Caco-2 (cell line): ENCODE measurements at regions not wholly inside any gene's neighbourhood (a gene's known extent, or its start where the extent isn't known, plus 50 kb on each side); places are given as distances from the start of the nearest gene placed in this dataset.
A peak's percentile ranks its signal among the peaks of the same experiment; 100 is the strongest.

ENCODE experiments used
- BruUV-seq: library from RNA; stranded (reverse); fragments of 400-500 nt; replicated peaks from 2 replicates; lab custom pipeline; 2021; lab: Mats Ljungman, UMichigan
- CTCF ChIA-PET: fragments of 300-600 bp; sonication (Branson Sonifier 250); formaldehyde crosslinking; loops from one replicate; lab custom pipeline; 2022; ENCODE audit warnings: antibody characterized with exemption; lab: Charles Lee
- POLR2A ChIA-PET: fragments of 300-600 bp; sonication (Branson Sonifier 250); formaldehyde crosslinking; loops from one replicate; lab custom pipeline; 2022; ENCODE audit warnings: antibody characterized with exemption; lab: Charles Lee
- DNase-seq, 2 experiments: peaks; one replicate each; pipeline versions ENCODE4 v3.0.0 to v3.0.0-alpha.2; 2020 to 2022
- H3K27me3 ChIP-seq: replicated peaks from 2 replicates; pipeline ENCODE4 v1.6.0; 2011; ENCODE audit warnings: low read length; ENCODE audit not compliant: control insufficient read depth, insufficient read depth
- H3K36me3 ChIP-seq: 2 replicates; pipeline ENCODE4 v1.5.1; 2011; ENCODE audit warnings: low read length; ENCODE audit not compliant: control insufficient read depth, insufficient read depth
- H3K4me1 ChIP-seq: fragments of 250-450 bp; sonication (Bioruptor Pico); 2 replicates; pipeline ENCODE4 v1.5.1; 2020; ENCODE audit warnings: mild to moderate bottlenecking
- H3K4me3 ChIP-seq: 2 replicates; pipeline ENCODE4 v1.5.1; 2011; ENCODE audit warnings: low read depth, mild to moderate bottlenecking, control low read depth, low read length
- H3K9me3 ChIP-seq: fragments of 250-450 bp; sonication (Bioruptor Pico); 2 replicates; pipeline ENCODE4 v1.5.1; 2020; ENCODE audit warnings: mild to moderate bottlenecking, moderate library complexity
- H3K27ac Mint-ChIP-seq: one replicate; pipeline ENCODE4 v1.8.0; 2022; ENCODE audit warnings: mixed read lengths; ENCODE audit not compliant: unreplicated experiment
- H3K27me3 Mint-ChIP-seq: one replicate; pipeline ENCODE4 v1.8.0; 2022; ENCODE audit warnings: mixed read lengths; ENCODE audit not compliant: insufficient read depth, unreplicated experiment
- H3K36me3 Mint-ChIP-seq: one replicate; pipeline ENCODE4 v1.8.0; 2022; ENCODE audit warnings: mild to moderate bottlenecking, mixed read lengths; ENCODE audit not compliant: insufficient read depth, unreplicated experiment
- H3K4me1 Mint-ChIP-seq: one replicate; pipeline ENCODE4 v1.8.0; 2022; ENCODE audit warnings: low read depth, mixed read lengths; ENCODE audit not compliant: unreplicated experiment
- H3K4me3 Mint-ChIP-seq: one replicate; pipeline ENCODE4 v1.8.0; 2022; ENCODE audit warnings: mild to moderate bottlenecking, moderate library complexity, mixed read lengths; ENCODE audit not compliant: unreplicated experiment
- H3K9me3 Mint-ChIP-seq: one replicate; pipeline ENCODE4 v1.8.0; 2022; ENCODE audit warnings: mixed read lengths; ENCODE audit not compliant: unreplicated experiment
- CTCF ChIP-seq, 2 experiments: fragments of 200-600 bp in 1 of 2; IDR thresholded peaks; 1 replicate in 1 of 2; 2 replicates in 1 of 2; pipeline versions ENCODE4 v1.5.1 to v1.8.0; 2011 to 2022; ENCODE audit warnings: antibody characterized with exemption in 1 of 2, control low read depth in 1 of 2, inconsistent platforms in 1 of 2, low read depth in 1 of 2, low read length in 1 of 2, mild to moderate bottlenecking in 1 of 2, moderate library complexity in 1 of 2; ENCODE audit not compliant: insufficient read depth in 1 of 2, severe bottlenecking in 1 of 2, unreplicated experiment in 1 of 2
- intact Hi-C: fragments of 100-400 bp; cut with micrococcal nuclease; formaldehyde crosslinking; loops from one replicate; pipeline ENCODE4 v1.10.0; 2022; ENCODE audit not compliant: unreplicated experiment

- POLR2A ChIA-PET: no interaction called here
- no peaks in the 10 kb centered on the region for H3K9me3 ChIP-seq
- H3K9me3 Mint-ChIP-seq: no peaks in the 10 kb centered on the region
- H3K4me3 ChIP-seq: no peak overlapping the region
- H3K27me3 Mint-ChIP-seq: peaks cover 6% of the 10 kb centered on the region
- H3K27me3 ChIP-seq: no peaks in the 10 kb centered on the region
- H3K4me1 Mint-ChIP-seq: peaks cover 7% of the 10 kb centered on the region
- no peak overlapping the region for H3K4me3 Mint-ChIP-seq
- H3K36me3 ChIP-seq: no peaks in the 10 kb centered on the region
- no peaks in the 10 kb centered on the region for H3K36me3 Mint-ChIP-seq
- DNase-seq: no peak
- TF ChIP-seq CTCF (IDR thresholded peaks at IDR 0.05; ENCODE audit: insufficient read depth in 1 of 2, low read depth in 1 of 2, low read length in 1 of 2, severe bottlenecking in 1 of 2, unreplicated experiment in 1 of 2): no peak
- H3K27ac Mint-ChIP-seq: no peak overlapping the region
- no peaks in the 10 kb centered on the region for H3K4me1 ChIP-seq
- intact Hi-C loops: no loop called here
- no TSS peak for BruUV-seq
- CTCF ChIA-PET: no interaction called here
These were observed 90.8 kb upstream of the PGBD5 start for GRCh38 chr1:230516889-230517288.

GRCh38 chr1:230515451-230516145 is 89.5 kb upstream of the PGBD5 start:
- no peak overlapping the region for H3K4me3 ChIP-seq
- intact Hi-C loops: no loop called here
- no peak for TF ChIP-seq CTCF (IDR thresholded peaks at IDR 0.05; ENCODE audit: insufficient read depth in 1 of 2, low read depth in 1 of 2, low read length in 1 of 2, severe bottlenecking in 1 of 2, unreplicated experiment in 1 of 2)
- peaks cover 6% of the 10 kb centered on the region for H3K27me3 Mint-ChIP-seq
- no TSS peak for BruUV-seq
- peaks cover 7% of the 10 kb centered on the region for H3K4me1 Mint-ChIP-seq
- H3K4me1 ChIP-seq: no peaks in the 10 kb centered on the region
- ChIA-PET CTCF (no interaction called here), POLR2A (no interaction called here)
- H3K27me3 ChIP-seq: no peaks in the 10 kb centered on the region
- DNase-seq: peak in 1 of 2 experiments; percentile 10
- H3K9me3 ChIP-seq: no peaks in the 10 kb centered on the region
- H3K36me3 ChIP-seq: no peaks in the 10 kb centered on the region
- no peaks in the 10 kb centered on the region for H3K36me3 Mint-ChIP-seq
- no peak overlapping the region for H3K27ac Mint-ChIP-seq
- H3K4me3 Mint-ChIP-seq: no peak overlapping the region
- no peaks in the 10 kb centered on the region for H3K9me3 Mint-ChIP-seq

GRCh38 chr1:230510496-230510895 is 84.4 kb upstream of the PGBD5 start:
- no peaks in the 10 kb centered on the region for H3K4me1 ChIP-seq
- no peak overlapping the region for H3K27ac Mint-ChIP-seq
- H3K9me3 ChIP-seq: 0 out of 2 replicates have a peak, but pooled peaks cover 4% of the 10 kb centered on the region
- H3K36me3 ChIP-seq: no peaks in the 10 kb centered on the region
- H3K4me1 Mint-ChIP-seq: no peaks in the 10 kb centered on the region
- no peaks in the 10 kb centered on the region for H3K36me3 Mint-ChIP-seq
- no peak overlapping the region for H3K4me3 Mint-ChIP-seq
- H3K9me3 Mint-ChIP-seq: peaks cover 9% of the 10 kb centered on the region
- intact Hi-C loops: no loop called here
- CTCF ChIA-PET: no interaction called here
- TF ChIP-seq CTCF (IDR thresholded peaks at IDR 0.05; ENCODE audit: insufficient read depth in 1 of 2, low read depth in 1 of 2, low read length in 1 of 2, severe bottlenecking in 1 of 2, unreplicated experiment in 1 of 2): no peak
- BruUV-seq: no TSS peak
- POLR2A ChIA-PET: no interaction called here
- H3K27me3 ChIP-seq: no peaks in the 10 kb centered on the region
- DNase-seq: no peak
- H3K27me3 Mint-ChIP-seq: peaks cover 8% of the 10 kb centered on the region
- no peak overlapping the region for H3K4me3 ChIP-seq
